H1 (cell line): ENCODE measurements at regions not wholly inside any gene's neighbourhood (a gene's known extent, or its start where the extent isn't known, plus 50 kb on each side); places are given as distances from the start of the nearest gene placed in this dataset.

Experiments used
- CTCF ChIA-PET: fragments of 300-600 bp; sonication (Branson Sonifier 250); formaldehyde crosslinking; loops from one replicate; lab custom pipeline; 2021; ENCODE audit not compliant: partially characterized antibody; lab: Charles Lee
- POLR2A ChIA-PET: fragments of 300-600 bp; sonication (Branson Sonifier 250); formaldehyde crosslinking; loops from one replicate; lab custom pipeline; 2021; ENCODE audit warnings: inconsistent platforms; ENCODE audit not compliant: partially characterized antibody; lab: Charles Lee
- DNase-seq, 2 experiments: peaks; one replicate each; pipeline versions ENCODE4 v3.0.0 to v3.0.0-alpha.2; 2010 to 2022; ENCODE audit warnings: low spot score in 2 of 2, low read depth in 1 of 2, mixed read lengths in 1 of 2
- FAIRE-seq: peaks from 2 replicates; lab custom pipeline; 2011; peaks lifted over from hg19 to GRCh38; lab: Jason Lieb, UNC
- H2AFZ ChIP-seq: 2 replicates; pipeline ENCODE4 v1.8.1; 2012; ENCODE audit warnings: low read length, inconsistent platforms
- H2AK5ac ChIP-seq: 2 replicates; pipeline ENCODE4 v1.6.1; 2013; ENCODE audit warnings: low read depth, low read length
- H2BK120ac ChIP-seq: replicated peaks from 2 replicates; pipeline ENCODE3; 2013; ENCODE audit warnings: low read depth, low read length, inconsistent platforms
- H2BK12ac ChIP-seq: 2 replicates; pipeline ENCODE4 v1.6.1; 2013; ENCODE audit warnings: low read depth, low read length
- H2BK15ac ChIP-seq: 2 replicates; pipeline ENCODE4 v1.6.1; 2013; ENCODE audit warnings: low read length
- H2BK20ac ChIP-seq: 2 replicates; pipeline ENCODE4 v1.6.1; 2013; ENCODE audit warnings: low read length
- H2BK5ac ChIP-seq: 2 replicates; pipeline ENCODE4 v1.6.1; 2013; ENCODE audit warnings: low read depth, low read length
- H3K14ac ChIP-seq: 2 replicates; pipeline ENCODE4 v1.6.1; 2013; ENCODE audit warnings: inconsistent platforms; ENCODE audit not compliant: insufficient read length
- H3K18ac ChIP-seq: 2 replicates; pipeline ENCODE4 v1.6.1; 2013; ENCODE audit warnings: low read length; ENCODE audit errors: extremely low read depth
- H3K23ac ChIP-seq: 2 replicates; pipeline ENCODE4 v1.6.1; 2013; ENCODE audit warnings: inconsistent platforms; ENCODE audit not compliant: insufficient read length
- H3K23me2 ChIP-seq: 2 replicates; pipeline ENCODE4 v1.6.1; 2013; ENCODE audit warnings: low read depth, low read length
- H3K27ac ChIP-seq: 2 replicates; pipeline ENCODE4 v1.6.1; 2011; ENCODE audit warnings: low read depth, low read length, inconsistent platforms
- H3K27me3 ChIP-seq, 4 experiments: replicated peaks in 1 of 4; 1 replicate in 1 of 4; 2 replicates in 3 of 4; pipeline versions ENCODE4 v1.6.1 to v1.8.1; 2011 to 2013; ENCODE audit warnings: low read length in 3 of 4, mild to moderate bottlenecking in 3 of 4, inconsistent platforms in 2 of 4, mixed read lengths in 2 of 4, moderate library complexity in 1 of 4; ENCODE audit not compliant: control insufficient read depth in 3 of 4, insufficient read depth in 3 of 4; ENCODE audit errors: extremely low read depth in 1 of 4
- H3K36me3 ChIP-seq, 4 experiments: 2 replicates each; pipeline versions ENCODE4 v1.6.1 to v1.8.1; 2011 to 2013; ENCODE audit warnings: mild to moderate bottlenecking in 4 of 4, low read length in 3 of 4, moderate library complexity in 2 of 4, control low read depth in 1 of 4, inconsistent platforms in 1 of 4; ENCODE audit not compliant: insufficient read depth in 4 of 4, control insufficient read depth in 2 of 4
- H3K4ac ChIP-seq: replicated peaks from 2 replicates; pipeline ENCODE3; 2013; ENCODE audit warnings: low read length, low read depth, mixed read lengths, inconsistent platforms; ENCODE audit not compliant: insufficient read length
- H3K4me1 ChIP-seq, 4 experiments: replicated peaks in 1 of 4; 1 replicate in 1 of 4; 2 replicates in 3 of 4; pipeline versions ENCODE4 v1.6.1 to v1.8.1; 2011 to 2013; ENCODE audit warnings: low read length in 3 of 4, inconsistent platforms in 2 of 4, mixed read lengths in 1 of 4; ENCODE audit not compliant: insufficient read depth in 4 of 4, control insufficient read depth in 3 of 4
- H3K4me2 ChIP-seq, 2 experiments: 2 replicates each; pipeline versions ENCODE4 v1.6.1 to v1.8.1; 2011 to 2013; ENCODE audit warnings: low read depth in 2 of 2, low read length in 2 of 2, control low read depth in 1 of 2, inconsistent platforms in 1 of 2, mild to moderate bottlenecking in 1 of 2; ENCODE audit not compliant: insufficient read depth in 1 of 2
- H3K4me3 ChIP-seq, 4 experiments: fragments of 200-600, 300-600 bp in 1 of 4; sonication (generic), shearing (Covaris generic), sonication (Bioruptor Twin) in 1 of 4; 2 replicates each; pipeline versions ENCODE4 v1.5.1 to v1.8.1; 2011 to 2016; ENCODE audit warnings: low read length in 4 of 4, low read depth in 3 of 4, control low read depth in 2 of 4, inconsistent platforms in 2 of 4, mild to moderate bottlenecking in 2 of 4, mixed read lengths in 1 of 4, moderate library complexity in 1 of 4; ENCODE audit not compliant: insufficient read depth in 2 of 4; ENCODE audit errors: extremely low read depth in 1 of 4
- H3K56ac ChIP-seq: replicated peaks from 2 replicates; pipeline ENCODE3; 2013; ENCODE audit warnings: low read depth, mild to moderate bottlenecking, mixed read lengths, low read length, inconsistent platforms; ENCODE audit not compliant: insufficient read length
- H3K79me1 ChIP-seq: 2 replicates; pipeline ENCODE4 v1.6.1; 2013; ENCODE audit warnings: low read depth, low read length, control low read depth
- H3K79me2 ChIP-seq, 2 experiments: 2 replicates each; pipeline versions ENCODE4 v1.6.1 to v1.8.1; 2012 to 2013; ENCODE audit warnings: low read length in 2 of 2, mild to moderate bottlenecking in 2 of 2, inconsistent platforms in 1 of 2; ENCODE audit not compliant: insufficient read depth in 2 of 2, control insufficient read depth in 1 of 2
- H3K9ac ChIP-seq, 4 experiments: replicated peaks in 1 of 4; 1 replicate in 1 of 4; 2 replicates in 3 of 4; pipeline versions ENCODE4 v1.6.1 to v1.8.1; 2011 to 2013; ENCODE audit warnings: low read depth in 3 of 4, low read length in 3 of 4, control low read depth in 2 of 4, mild to moderate bottlenecking in 2 of 4, moderate library complexity in 2 of 4, inconsistent platforms in 1 of 4; ENCODE audit errors: extremely low read depth in 1 of 4
- H3K9me3 ChIP-seq, 2 experiments: 2 replicates each; pipeline versions ENCODE4 v1.6.1 to v1.8.1; 2012 to 2013; ENCODE audit warnings: mild to moderate bottlenecking in 2 of 2, moderate library complexity in 2 of 2, control low read depth in 1 of 2, inconsistent platforms in 1 of 2, low read depth in 1 of 2, low read length in 1 of 2, mixed read lengths in 1 of 2; ENCODE audit not compliant: insufficient read depth in 2 of 2
- H4K20me1 ChIP-seq, 2 experiments: replicated peaks in 1 of 2; 2 replicates each; pipeline versions ENCODE3 to v1.8.1; 2011 to 2013; ENCODE audit warnings: inconsistent platforms in 2 of 2, low read length in 2 of 2, mild to moderate bottlenecking in 1 of 2; ENCODE audit not compliant: insufficient read depth in 2 of 2, control insufficient read depth in 1 of 2
- H4K5ac ChIP-seq: 2 replicates; pipeline ENCODE4 v1.6.1; 2013; ENCODE audit warnings: low read length, low read depth, mixed read lengths, inconsistent platforms; ENCODE audit not compliant: insufficient read length
- H4K8ac ChIP-seq: 2 replicates; pipeline ENCODE4 v1.8.0; 2013; ENCODE audit warnings: mild to moderate bottlenecking, moderate library complexity, low read length, inconsistent platforms; ENCODE audit not compliant: insufficient read depth; ENCODE audit errors: extremely low read depth
- H4K91ac ChIP-seq: replicated peaks from 2 replicates; pipeline ENCODE3; 2013; ENCODE audit warnings: low read length, mixed read lengths, inconsistent platforms; ENCODE audit not compliant: insufficient read length
- CTBP2 ChIP-seq: IDR thresholded peaks from 2 replicates; pipeline ENCODE4 v1.7.0; 2011; ENCODE audit warnings: borderline replicate concordance, mild to moderate bottlenecking, moderate library complexity, mixed read lengths, low read length; ENCODE audit not compliant: insufficient read depth, insufficient read length
- EP300 ChIP-seq, 2 experiments: IDR thresholded peaks; 1 replicate in 1 of 2; 2 replicates in 1 of 2; pipeline ENCODE4 v1.6.1; 2011 to 2012; ENCODE audit warnings: low read depth in 2 of 2, low read length in 2 of 2, mild to moderate bottlenecking in 2 of 2, borderline replicate concordance in 1 of 2, inconsistent platforms in 1 of 2, moderate library complexity in 1 of 2
- EZH2 ChIP-seq: fragments of 200-600 bp; sonication (generic); IDR thresholded peaks from 2 replicates; pipeline ENCODE4 v1.7.1; 2012; ENCODE audit warnings: low read depth, mild to moderate bottlenecking, moderate library complexity, low read length, inconsistent platforms; ENCODE audit not compliant: severe bottlenecking
- GTF2F1 ChIP-seq: IDR thresholded peaks from 2 replicates; pipeline ENCODE4 v1.6.1; 2012; ENCODE audit warnings: low read depth, low read length, improper control_type of control experiment, borderline replicate concordance
- HDAC2 ChIP-seq, 2 experiments: fragments of 300-600 bp in 1 of 2; sonication (generic) in 1 of 2; IDR thresholded peaks; 2 replicates each; pipeline ENCODE4 v1.6.1; 2011 to 2012; ENCODE audit warnings: low read depth in 2 of 2, low read length in 2 of 2, mild to moderate bottlenecking in 2 of 2, moderate library complexity in 2 of 2, borderline replicate concordance in 1 of 2, inconsistent platforms in 1 of 2
- JUN ChIP-seq: IDR thresholded peaks from 2 replicates; pipeline ENCODE4 v1.6.1; 2011; ENCODE audit warnings: low read depth, mild to moderate bottlenecking, improper control_type of control experiment, low read length
- JUND ChIP-seq: IDR thresholded peaks from 2 replicates; pipeline ENCODE4 v1.6.1; 2011; ENCODE audit warnings: mild to moderate bottlenecking, improper control_type of control experiment, low read length
- KDM5A ChIP-seq: fragments of 200-600 bp; IDR thresholded peaks from 2 replicates; pipeline ENCODE4 v1.7.1; 2012; ENCODE audit warnings: mild to moderate bottlenecking, low read length, inconsistent platforms, mixed read lengths
- PHF8 ChIP-seq: fragments of 200-600 bp; sonication (generic); conservative IDR thresholded peaks from 2 replicates; pipeline ENCODE4 v1.7.1; 2012; ENCODE audit warnings: low read depth, mild to moderate bottlenecking, inconsistent platforms, low read length, moderate library complexity
- POLR2AphosphoS5 ChIP-seq: IDR thresholded peaks from 2 replicates; pipeline ENCODE4 v1.6.1; 2011; ENCODE audit warnings: low read depth, low read length
- RXRA ChIP-seq: IDR thresholded peaks from 2 replicates; pipeline ENCODE4 v1.6.1; 2011; ENCODE audit warnings: low read depth, mild to moderate bottlenecking, low read length, moderate library complexity; ENCODE audit not compliant: insufficient read depth
- SIRT6 ChIP-seq: IDR thresholded peaks from one replicate; pipeline ENCODE4 v1.7.1; 2012; ENCODE audit warnings: low read length, inconsistent platforms
- ZNF274 ChIP-seq: IDR thresholded peaks from 2 replicates; pipeline ENCODE4 v1.7.0; 2012; ENCODE audit warnings: low read length, borderline replicate concordance; ENCODE audit errors: extremely low read depth
- WGBS, 2 experiments: shearing (Covaris generic) in 1 of 2; methylation state at CpG; one replicate each; pipeline versions ENCODE4 v1.1.6 to v1.1.7; 2013 to 2015; ENCODE audit warnings: low lambda C conversion rate in 2 of 2, mixed read lengths in 2 of 2, inconsistent platforms in 1 of 2, low coverage in 1 of 2, missing lambda C conversion rate in 1 of 2; ENCODE audit not compliant: insufficient replicate concordance in 2 of 2, insufficient coverage in 1 of 2, insufficient read length in 1 of 2; ENCODE audit errors: extremely low coverage in 1 of 2, missing lambda C conversion rate in 1 of 2; 5-methylcytosine and 5-hydroxymethylcytosine counted together

GRCh38 chr3:55167586-55168317 lies 239.9 kb upstream of the LRTM1 start:
- Histone ChIP-seq H2BK20ac (no peak overlapping the region), H3K27ac (no peak overlapping the region), H3K4me2 (no peak overlapping the region), H3K27me3 (no peaks in the 10 kb centered on the region), H2BK120ac (no peak overlapping the region), H3K79me2 (no peaks in the 10 kb centered on the region), H2BK12ac (no peak overlapping the region), H2BK5ac (no peak overlapping the region), H2BK15ac (no peak overlapping the region), H2AK5ac (no peak overlapping the region), H3K23me2 (no peaks in the 10 kb centered on the region; the same call in 1 of the 2 replicates), H3K14ac (no peak overlapping the region), H3K9me3 (0 out of 4 replicates have a peak, but pooled peaks cover 0 to 3% of the 10 kb centered on the region in 2 experiments), H3K36me3 (no peaks in the 10 kb centered on the region), H3K9ac (no peak overlapping the region), H3K79me1 (no peaks in the 10 kb centered on the region), H4K8ac (no peak overlapping the region), H3K18ac (no peak overlapping the region), H4K5ac (no peak overlapping the region), H3K4me3 (no peak overlapping the region), H3K56ac (no peak overlapping the region), H4K20me1 (no peaks in the 10 kb centered on the region), H3K4ac (no peak overlapping the region), H4K91ac (no peak overlapping the region), H3K23ac (no peak overlapping the region), H3K4me1 (no peaks in the 10 kb centered on the region), H2AFZ (no peak overlapping the region)
- FAIRE-seq (no peak), DNase-seq (no peak)
- POLR2A ChIA-PET, result no interaction called here
- WGBS, 2 experiments, result 74% methylated on average over 4 of the region's 4 CpGs; no CpG with 5 or more reads in 1 of the 2 experiments
- CTCF ChIA-PET, result interaction anchor here (1.8 to 2.3 kb wide), 2 partner anchors 13 to 337 kb away, joined by 4 to 14 read pairs; no protein-coding TSS in a partner anchor
- TF ChIP-seq HDAC2 (IDR thresholded peaks at IDR 0.05; ENCODE audit: borderline replicate concordance in 1 of 2, low read depth in 2 of 2, low read length in 2 of 2), result no peak
- TF ChIP-seq EZH2, result no peak
- TF ChIP-seq PHF8, result no peak
- TF ChIP-seq SIRT6, result no peak
- TF ChIP-seq KDM5A, result no peak
- TF ChIP-seq ZNF274, result no peak
- TF ChIP-seq RXRA, result no peak
- no peak for TF ChIP-seq JUN
- TF ChIP-seq GTF2F1, result no peak
- no peak for TF ChIP-seq POLR2AphosphoS5
- no peak for TF ChIP-seq JUND
- no peak for TF ChIP-seq EP300 (IDR thresholded peaks at IDR 0.05; ENCODE audit: borderline replicate concordance in 1 of 2, low read depth in 2 of 2, low read length in 2 of 2)
- no peak for TF ChIP-seq CTBP2
